Endometrial microvascular endothelial cells (primary cell): ENCODE measurements at regions not wholly inside any gene's neighbourhood (a gene's known extent, or its start where the extent isn't known, plus 50 kb on each side); places are given as distances from the start of the nearest gene placed in this dataset.

Experiments used
- in situ Hi-C: cut with HindIII; loops from 2 replicates; pipeline ENCODE4 v1.10.0; 2017; ENCODE audit warnings: low sequenced_read_pairs, low pct_unique_long_range_greater_than_20kb; ENCODE audit errors: inconsistent ontology term

DNA sequence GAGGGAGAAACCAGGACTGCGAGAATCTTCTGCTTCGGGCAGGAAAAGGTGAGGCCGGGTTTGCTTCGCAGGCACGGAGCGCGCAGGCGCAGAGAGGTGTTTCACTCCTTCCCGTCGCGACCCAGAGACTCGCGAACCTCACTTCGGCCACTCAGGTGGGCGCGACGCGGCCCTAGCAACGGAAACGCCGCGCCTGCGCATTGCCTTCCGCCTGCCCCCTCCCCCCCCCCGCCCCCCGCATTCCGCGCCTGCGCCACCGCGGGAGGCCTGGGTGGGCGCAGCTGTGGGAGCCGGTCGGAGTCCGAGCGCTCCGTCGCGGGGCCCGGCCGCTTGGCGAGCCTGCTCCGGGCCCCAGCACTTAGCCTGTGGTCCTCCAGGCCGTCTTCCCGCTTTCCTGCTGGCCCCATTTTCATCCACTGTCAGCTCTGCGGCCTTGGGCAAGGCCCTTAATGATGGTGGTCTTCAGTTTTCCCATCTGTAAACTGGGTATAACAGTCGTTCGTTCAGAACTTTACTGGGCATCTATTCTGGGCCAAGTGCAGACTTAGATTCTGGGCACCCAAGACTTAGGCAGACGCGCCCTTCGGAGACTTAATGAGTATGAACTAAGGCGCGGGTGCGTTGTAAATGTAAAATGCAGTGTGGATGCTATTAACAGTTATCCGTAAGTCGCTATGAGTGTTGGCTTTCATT is 62.1 kb upstream of the ACKR3 start:
- in situ Hi-C loops: no loop called here

DNA sequence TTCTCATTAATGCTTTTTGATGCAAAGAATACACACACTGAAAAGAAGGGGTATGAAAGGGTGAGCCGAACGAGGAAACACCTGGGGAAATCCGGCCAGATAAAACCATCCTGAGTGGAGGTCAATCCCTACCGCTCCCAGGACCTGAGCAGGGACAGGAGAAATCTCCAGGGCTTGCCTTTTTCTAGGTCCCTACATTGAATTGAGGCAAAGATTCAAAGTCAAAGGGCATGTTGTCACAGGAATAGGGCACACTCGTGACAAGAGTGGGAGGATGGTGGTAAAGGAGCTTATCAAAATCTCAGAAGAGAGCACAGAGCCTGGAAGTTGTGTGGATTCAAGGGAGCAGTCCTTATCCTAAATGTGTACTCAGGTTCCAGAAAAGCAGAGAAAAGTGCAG is 61.2 kb upstream of the ACKR3 start:
- in situ Hi-C loops: no loop called here

DNA sequence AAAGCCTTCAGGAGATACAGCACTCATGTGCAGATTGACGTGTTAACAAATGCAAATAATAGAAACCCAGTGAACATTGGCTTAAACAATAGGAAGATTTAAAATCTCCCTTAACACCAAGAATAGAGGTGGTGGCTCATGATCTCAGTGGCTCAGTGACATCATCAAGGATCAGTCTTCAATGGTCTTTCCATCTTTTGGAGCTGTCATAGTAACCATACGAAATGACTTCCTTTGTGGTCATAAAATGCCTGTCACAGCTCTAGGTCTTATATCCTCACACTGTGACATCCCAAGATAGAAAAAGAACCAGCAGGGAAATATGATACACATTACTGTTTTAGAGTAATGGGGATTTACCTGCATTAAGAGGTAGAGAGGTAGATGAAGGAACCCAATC is 59.6 kb upstream of the ACKR3 start:
- in situ Hi-C loops: no loop called here

DNA sequence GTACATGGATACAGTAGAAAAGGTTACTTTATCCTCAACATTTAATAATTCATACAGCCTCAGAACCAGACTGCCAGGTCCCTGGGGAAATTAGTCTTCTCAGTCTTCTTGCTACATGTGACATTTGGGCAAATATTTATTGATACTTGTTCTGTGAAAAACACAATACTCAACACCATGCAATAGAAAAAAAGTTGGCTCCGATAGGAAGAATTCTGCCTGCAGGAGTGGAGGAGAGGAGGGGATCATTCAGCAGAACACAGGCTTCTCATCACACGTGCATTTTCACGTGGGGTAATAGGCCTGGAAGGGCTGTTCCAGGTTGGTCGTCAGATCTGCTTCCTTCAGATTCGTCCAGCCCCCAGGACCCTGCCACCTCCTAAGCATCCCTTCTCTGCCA is 58.4 kb upstream of the ACKR3 start:
- in situ Hi-C loops: no loop called here

GRCh38 chr2:236512267-236512666 is 57.4 kb upstream of the ACKR3 start:
- in situ Hi-C loops: no loop called here

GRCh38 chr2:236512902-236513435 is 56.7 kb upstream of the ACKR3 start:
- in situ Hi-C loops: no loop called here

- in situ Hi-C loops: no loop called here
Observed at GRCh38 chr2:236513956-236514355, 55.7 kb upstream of the ACKR3 start.

DNA sequence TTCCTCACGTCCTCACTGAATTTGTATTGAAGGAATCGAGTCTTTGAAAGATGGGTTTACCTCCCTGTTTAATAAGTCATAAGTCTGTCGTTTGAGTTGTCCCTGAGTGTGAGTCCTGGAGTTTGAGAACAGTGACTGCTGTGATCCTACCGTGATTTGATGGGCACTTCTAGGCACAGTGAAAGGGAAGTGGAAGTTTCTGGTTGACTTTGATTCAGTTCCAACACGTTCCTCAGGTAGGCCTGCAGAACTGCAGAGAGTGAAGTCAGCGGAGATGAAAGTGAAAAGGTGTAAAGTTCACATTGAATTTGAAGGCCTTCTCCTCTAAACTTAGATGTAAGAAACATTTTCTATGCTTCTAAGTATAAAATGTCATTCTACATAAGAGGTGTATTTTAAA is 52.9 kb upstream of the ACKR3 start:
- in situ Hi-C loops: no loop called here

- in situ Hi-C loops: no loop called here
Observed at GRCh38 chr2:236517251-236518031, 52.2 kb upstream of the ACKR3 start.
